ENCODE measurements at regions not wholly inside any gene's neighbourhood (a gene's known extent, or its start where the extent isn't known, plus 50 kb on each side); places are given as distances from the start of the nearest gene placed in this dataset.

DNA sequence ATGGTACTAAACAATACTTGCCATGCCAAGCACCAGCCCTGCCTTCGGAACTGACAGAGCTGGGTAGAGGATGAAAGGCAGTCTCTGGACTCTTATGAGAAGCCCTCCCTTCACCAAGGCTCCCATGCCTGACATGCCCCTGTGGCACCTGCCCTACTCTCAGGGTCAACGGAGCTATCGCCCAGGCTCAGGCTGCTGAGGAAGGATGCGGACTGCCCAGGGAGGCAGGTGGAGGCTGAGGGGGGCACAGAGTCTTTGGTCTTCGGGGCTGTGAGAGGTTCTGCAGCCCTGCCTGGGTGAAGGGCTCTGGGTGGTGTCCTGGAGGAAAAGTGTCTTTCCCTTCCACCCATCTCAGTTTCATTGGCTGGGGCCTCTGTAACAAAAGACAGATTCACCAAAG is 290.8 kb upstream of the B3GAT1 start:
- Mint-ChIP-seq H3K4me1 (no peaks in the 10 kb centered on the region), H3K9me3 (no peaks in the 10 kb centered on the region), H3K27me3 (peaks cover 25% of the 10 kb centered on the region), H3K4me3 (no peak overlapping the region), H3K27ac (no peak overlapping the region)
- DNase-seq (no peak), ATAC-seq (no peak)

DNA sequence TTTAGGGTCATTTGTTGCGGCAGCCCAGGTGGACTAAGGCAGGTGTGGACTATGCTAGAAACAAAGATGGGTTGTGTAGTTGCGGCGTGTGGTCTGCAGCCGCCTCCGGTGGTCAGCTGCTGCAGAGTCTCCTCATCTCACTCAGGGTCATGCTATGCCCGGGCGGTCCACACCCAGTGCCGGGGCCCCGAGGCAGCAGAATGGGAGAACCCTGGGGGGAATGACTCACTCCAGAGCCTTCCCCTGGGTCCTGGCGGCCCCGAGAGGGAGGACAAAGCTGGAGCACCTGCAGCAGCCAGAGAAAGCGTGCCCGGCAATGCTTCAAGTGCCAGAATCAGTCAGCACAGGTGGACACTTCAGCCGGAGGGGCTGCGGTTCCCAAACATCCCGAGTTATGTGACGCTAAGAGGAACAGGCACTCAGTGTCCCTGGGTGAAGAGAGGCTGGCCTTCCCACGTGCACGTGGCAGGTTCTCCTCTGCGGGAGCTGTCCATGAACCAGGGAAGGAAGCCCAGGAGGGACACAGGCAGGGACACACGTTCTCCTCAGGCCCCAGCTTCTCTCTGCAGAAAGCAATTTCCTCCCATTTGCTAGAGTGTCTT is 289.6 kb upstream of the B3GAT1 start:
- Mint-ChIP-seq H3K4me1 (no peaks in the 10 kb centered on the region), H3K27ac (no peak overlapping the region), H3K27me3 (peaks cover 25% of the 10 kb centered on the region), H3K4me3 (no peak overlapping the region), H3K9me3 (no peaks in the 10 kb centered on the region)
- no peak for DNase-seq
- ATAC-seq, result no peak

DNA sequence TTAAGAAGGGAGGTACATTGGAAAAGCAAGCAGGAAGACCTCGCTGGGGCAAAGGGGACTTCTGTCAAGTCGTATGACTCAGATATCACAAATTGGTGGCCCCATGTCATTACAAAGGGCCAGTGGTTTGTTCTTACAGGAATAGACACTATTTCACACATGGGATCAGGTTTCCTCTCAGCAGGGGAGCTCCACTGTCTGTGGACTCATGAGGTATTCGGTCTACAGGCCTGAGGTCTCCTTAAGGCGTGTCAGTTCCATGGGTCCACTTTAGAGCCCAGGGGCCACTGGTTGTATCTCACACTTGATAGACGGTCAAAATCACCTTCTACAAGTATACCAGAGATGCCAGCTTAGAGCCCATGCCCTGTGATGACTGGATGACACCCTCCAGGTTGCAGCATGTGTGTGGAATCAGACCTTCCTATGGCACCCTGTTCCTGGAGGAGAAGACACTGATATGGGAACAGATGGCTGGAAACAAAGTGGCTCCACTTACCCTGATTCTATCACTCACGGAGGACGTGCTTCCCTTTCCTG is 288.1 kb upstream of the B3GAT1 start:
- Mint-ChIP-seq H3K27me3 (peaks cover 25% of the 10 kb centered on the region), H3K4me1 (no peaks in the 10 kb centered on the region), H3K27ac (no peak overlapping the region), H3K9me3 (no peaks in the 10 kb centered on the region), H3K4me3 (no peak overlapping the region)
- DNase-seq, result no peak
- no peak for ATAC-seq

DNA sequence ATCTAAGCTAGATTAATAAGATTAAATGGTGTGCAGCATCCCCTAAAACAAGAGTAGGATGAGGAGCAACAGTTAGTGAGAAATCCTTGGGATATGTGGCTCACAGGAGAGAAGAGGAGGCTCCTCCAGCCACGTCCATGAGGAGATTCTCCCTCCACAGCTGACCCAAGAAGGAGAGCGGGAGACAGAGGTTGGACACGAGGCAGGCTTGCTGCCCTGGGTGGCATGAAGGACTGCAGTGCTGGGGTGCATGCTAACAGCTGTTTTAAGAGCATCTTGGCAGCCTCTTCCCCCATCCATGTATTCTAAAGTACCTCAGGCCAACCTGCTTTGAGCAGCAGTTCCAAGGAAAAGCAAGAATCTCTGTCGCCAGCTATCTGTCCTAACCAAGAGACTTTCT is 284.4 kb upstream of the B3GAT1 start:
- no peak overlapping the region for H3K4me3 Mint-ChIP-seq

DNA sequence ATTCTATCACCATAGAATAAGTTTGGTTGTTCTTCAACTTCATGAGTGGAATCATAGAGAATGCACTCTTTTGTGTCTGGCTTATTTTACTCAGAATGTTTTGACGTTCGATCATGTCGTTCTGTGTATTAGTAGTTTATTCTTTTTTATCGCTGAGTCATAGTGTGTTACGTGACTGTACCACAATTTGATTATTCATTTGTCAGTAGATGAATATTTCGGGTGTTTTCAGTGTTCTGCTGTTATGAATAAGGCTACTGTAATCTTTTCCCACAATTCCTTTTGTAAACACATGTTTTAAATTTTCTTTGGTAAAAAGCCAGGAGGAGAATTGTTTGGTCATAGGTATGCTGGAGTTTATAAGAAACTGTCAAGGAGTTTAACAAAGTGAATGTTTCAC is 279.9 kb upstream of the B3GAT1 start:
- H3K9me3 Mint-ChIP-seq, result no peaks in the 10 kb centered on the region

More for the DNA sequence above, 284.4 kb upstream of the B3GAT1 start:
- no peak for DNase-seq
- peaks cover 36% of the 10 kb centered on the region for H3K27me3 Mint-ChIP-seq
- H3K4me1 Mint-ChIP-seq, result no peaks in the 10 kb centered on the region
- no peaks in the 10 kb centered on the region for H3K9me3 Mint-ChIP-seq
- H3K27ac Mint-ChIP-seq, result no peak overlapping the region
- no peak for ATAC-seq

DNA sequence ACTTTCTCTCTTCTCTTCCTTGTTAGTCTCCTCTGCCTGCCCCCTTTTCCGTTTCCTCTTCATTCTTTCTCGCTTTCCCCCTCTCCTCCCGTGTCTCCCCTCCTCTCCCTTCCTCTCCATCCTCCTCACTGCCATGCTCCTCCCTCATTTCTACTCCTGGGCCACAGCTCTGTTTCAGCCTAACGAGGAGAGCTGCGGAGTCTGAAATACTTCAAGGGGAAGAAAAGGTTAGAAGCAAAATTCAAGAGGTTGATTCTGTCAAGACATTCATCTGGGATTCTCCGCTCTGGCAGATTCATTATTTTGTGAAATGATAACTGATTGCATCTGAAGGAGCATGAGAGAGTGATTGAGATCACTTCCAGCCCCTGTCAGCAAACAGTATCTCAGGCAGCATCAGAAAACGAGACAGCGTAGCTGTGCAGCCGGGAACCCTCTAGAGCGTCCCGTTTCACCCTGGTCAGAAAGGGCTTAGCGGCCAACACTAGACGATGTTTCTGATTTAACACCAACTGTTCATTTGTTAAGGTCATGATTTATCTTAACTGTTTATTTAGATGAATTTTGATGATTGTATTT is 279.3 kb upstream of the B3GAT1 start:
- DNase-seq, result no peak
- Mint-ChIP-seq H3K27ac (no peak overlapping the region), H3K4me1 (no peaks in the 10 kb centered on the region), H3K27me3 (peaks cover 22% of the 10 kb centered on the region), H3K9me3 (no peaks in the 10 kb centered on the region), H3K4me3 (no peak overlapping the region)
- no peak for ATAC-seq

More for the DNA sequence above, 279.9 kb upstream of the B3GAT1 start:
- Mint-ChIP-seq H3K4me3 (no peak overlapping the region), H3K27me3 (peaks cover 22% of the 10 kb centered on the region), H3K4me1 (no peaks in the 10 kb centered on the region), H3K27ac (no peak overlapping the region)
- DNase-seq (no peak), ATAC-seq (no peak)

DNA sequence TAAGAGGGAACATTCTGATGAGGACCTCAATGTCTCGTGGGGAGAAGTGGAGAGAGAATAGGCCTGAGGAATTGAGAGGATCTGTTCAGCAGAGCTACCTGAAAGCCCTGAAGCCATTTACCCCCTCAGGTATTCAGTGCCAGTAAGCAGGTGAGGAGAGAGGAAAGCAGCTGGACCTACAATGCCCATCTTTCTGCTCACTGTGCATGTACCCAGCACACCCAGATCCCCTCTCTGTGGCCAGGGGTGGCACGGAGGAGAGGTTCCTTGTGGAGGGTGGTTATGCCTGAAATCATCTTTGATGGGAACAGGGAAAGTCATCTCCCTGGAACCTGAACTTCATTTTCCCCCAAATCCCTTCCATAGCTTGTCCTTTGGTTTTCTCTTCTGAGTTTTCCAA is 277.8 kb upstream of the B3GAT1 start:
- Mint-ChIP-seq H3K4me3 (no peak overlapping the region), H3K4me1 (no peaks in the 10 kb centered on the region), H3K9me3 (no peaks in the 10 kb centered on the region), H3K27me3 (peaks cover 22% of the 10 kb centered on the region), H3K27ac (no peak overlapping the region)
- no peak for ATAC-seq
- DNase-seq, result no peak

DNA sequence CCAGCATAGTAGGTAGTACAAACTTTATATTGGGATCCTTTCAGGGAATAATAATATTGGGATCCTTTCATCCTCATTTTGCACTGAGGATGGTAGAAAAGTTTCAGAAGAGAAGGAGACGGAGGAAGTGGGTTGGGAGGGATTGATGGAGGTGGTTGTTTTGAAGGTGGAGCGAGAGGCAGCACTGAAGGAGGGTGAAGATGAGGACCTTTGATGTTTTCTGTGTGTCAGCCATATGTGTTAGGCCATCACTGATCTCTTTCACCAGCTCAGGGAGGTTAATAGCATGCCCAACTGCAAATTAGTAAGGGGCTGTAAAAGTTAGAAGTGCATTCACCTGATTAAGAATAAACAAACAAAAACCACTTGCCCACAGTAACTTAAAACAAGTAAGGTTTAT is 275.5 kb upstream of the B3GAT1 start:
- ATAC-seq, result no peak
- Mint-ChIP-seq H3K4me1 (no peaks in the 10 kb centered on the region), H3K9me3 (no peaks in the 10 kb centered on the region), H3K4me3 (no peak overlapping the region), H3K27me3 (peaks cover 17% of the 10 kb centered on the region), H3K27ac (no peak overlapping the region)
- DNase-seq, result no peak

DNA sequence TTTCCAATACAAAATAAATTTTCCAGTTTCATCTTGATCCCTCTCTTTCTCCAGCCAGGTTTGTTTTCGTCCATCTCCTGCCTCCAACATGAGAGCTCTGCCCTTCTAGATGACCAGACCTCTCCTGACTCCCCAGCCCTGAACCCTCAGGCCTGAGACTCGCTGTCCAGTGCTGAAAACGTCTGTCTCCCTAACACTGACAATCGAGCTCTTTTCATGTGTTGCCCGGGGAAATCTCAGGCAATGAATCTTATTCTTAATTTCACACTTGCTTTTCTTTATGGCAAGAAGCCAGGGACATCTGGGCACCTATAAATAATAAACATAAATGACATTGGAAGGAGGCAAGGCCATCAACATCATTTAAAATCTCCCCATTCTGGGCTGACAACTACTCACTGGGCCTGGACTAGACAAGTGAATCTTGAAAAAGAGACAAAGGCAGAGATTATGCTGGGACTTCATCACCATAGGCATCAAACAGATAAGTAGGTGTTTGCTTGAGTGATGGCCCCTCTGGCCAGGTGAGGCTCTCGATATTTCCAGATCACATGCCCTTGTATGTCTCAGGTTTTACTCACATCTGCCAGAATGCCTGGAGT is 274.5 kb upstream of the B3GAT1 start:
- Mint-ChIP-seq H3K4me3 (no peak overlapping the region), H3K27ac (no peak overlapping the region), H3K9me3 (no peaks in the 10 kb centered on the region)

DNA sequence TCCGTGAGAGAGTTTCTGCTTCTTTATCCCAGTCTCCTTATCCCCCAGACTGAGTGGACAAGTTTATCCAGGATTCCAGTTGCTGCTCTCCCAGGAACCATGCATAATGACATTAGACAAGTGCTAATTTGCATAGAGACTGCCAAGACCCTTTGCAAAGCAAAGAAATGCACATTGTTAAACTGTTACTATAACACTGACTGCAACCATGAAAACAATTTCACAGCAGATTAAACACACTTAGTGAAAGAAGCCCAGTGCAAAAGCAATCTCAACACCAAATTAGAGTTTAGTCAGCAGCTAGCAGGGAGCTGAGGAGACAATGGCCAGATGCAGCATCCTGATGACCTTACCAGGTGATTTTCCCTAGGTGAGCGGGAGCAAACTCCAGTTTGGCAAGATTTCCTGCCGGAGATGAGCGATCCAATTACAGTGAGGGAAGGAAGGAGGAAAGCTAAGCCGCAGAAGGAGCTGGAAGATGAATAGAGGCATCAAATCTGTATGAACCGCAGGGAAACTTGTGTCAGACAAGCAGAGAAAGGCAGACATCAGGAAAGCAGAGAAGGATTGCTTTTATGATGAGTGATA is 273.8 kb upstream of the B3GAT1 start:
- Mint-ChIP-seq H3K27ac (no peak overlapping the region), H3K9me3 (no peaks in the 10 kb centered on the region), H3K4me3 (no peak overlapping the region), H3K4me1 (no peaks in the 10 kb centered on the region), H3K27me3 (peaks cover 7% of the 10 kb centered on the region)
- no peak for ATAC-seq
- no peak for DNase-seq

More for the DNA sequence above, 274.5 kb upstream of the B3GAT1 start:
- no peak for ATAC-seq
- no peak for DNase-seq
- no peaks in the 10 kb centered on the region for H3K4me1 Mint-ChIP-seq
- H3K27me3 Mint-ChIP-seq, result peaks cover 13% of the 10 kb centered on the region

DNA sequence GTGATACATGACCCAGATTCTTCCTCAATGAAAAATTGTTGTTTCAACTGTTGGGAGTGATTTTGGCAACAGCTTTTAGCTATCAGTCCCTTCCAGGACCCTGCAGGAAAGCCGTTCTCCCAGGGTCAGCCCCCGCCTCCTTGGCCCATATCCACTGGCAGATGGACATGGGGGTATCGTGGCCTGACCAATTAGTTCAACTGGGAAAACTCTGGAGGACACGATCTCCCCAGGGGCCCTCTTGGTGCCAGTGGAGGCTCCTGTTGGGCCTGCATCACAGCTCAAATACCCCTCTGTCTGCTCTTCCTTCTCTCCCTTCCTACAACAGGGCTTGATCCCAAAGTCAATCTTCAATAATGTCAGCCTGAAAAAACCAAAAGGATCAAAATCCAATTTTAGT is 272.5 kb upstream of the B3GAT1 start:
- no peak overlapping the region for H3K4me3 Mint-ChIP-seq
- peaks cover 6% of the 10 kb centered on the region for H3K27me3 Mint-ChIP-seq

DNA sequence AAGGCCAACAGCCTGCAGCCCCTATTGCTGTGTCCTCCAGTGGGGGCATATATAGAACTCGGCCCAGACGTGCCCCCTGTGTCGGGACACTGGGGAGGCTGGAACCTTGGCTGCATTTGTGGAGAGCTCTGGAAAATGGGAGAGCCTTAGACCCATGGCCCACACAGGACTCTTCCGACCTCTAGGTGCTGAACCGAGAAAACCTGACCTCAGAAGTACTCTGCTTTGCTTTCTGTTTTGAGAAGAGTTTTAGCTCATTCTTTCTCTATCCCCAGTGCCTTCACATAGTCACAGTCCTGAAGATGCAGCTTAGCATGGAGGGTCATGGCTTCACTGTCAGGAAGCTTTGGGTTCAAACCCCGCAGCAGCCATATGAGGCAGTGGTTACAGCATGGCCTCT is 271.8 kb upstream of the B3GAT1 start:
- no peak for DNase-seq
- H3K4me1 Mint-ChIP-seq, result no peaks in the 10 kb centered on the region
- no peak overlapping the region for H3K4me3 Mint-ChIP-seq
- no peak for ATAC-seq
- H3K9me3 Mint-ChIP-seq, result no peaks in the 10 kb centered on the region
- H3K27me3 Mint-ChIP-seq, result peaks cover 6% of the 10 kb centered on the region
- no peak overlapping the region for H3K27ac Mint-ChIP-seq

More for the DNA sequence above, 272.5 kb upstream of the B3GAT1 start:
- no peaks in the 10 kb centered on the region for H3K4me1 Mint-ChIP-seq
- no peaks in the 10 kb centered on the region for H3K9me3 Mint-ChIP-seq
- no peak overlapping the region for H3K27ac Mint-ChIP-seq
- DNase-seq, result no peak
- no peak for ATAC-seq

DNA sequence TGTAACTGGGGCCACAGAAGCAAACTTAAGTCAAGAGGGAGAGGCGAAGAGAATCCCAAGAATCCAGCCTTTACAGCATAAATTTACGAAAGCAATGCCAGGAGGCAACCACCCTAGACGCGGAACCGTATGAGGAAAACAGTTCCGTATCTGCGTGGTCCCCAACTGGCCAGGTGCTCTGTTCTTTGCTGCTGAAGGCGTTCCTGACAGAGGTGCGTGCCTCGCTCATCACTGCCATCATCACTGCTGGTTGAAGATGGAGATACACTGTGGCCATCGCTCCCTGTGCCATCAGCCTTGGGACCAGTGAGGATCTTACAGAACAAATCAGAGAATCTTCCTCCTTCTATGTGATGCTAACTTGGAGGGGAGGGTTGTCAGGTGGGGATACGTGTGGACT is 270.5 kb upstream of the B3GAT1 start:
- Mint-ChIP-seq H3K4me1 (no peaks in the 10 kb centered on the region), H3K9me3 (no peaks in the 10 kb centered on the region), H3K27me3 (peaks cover 6% of the 10 kb centered on the region), H3K4me3 (no peak overlapping the region), H3K27ac (no peak overlapping the region)
- ATAC-seq (no peak), DNase-seq (no peak)

DNA sequence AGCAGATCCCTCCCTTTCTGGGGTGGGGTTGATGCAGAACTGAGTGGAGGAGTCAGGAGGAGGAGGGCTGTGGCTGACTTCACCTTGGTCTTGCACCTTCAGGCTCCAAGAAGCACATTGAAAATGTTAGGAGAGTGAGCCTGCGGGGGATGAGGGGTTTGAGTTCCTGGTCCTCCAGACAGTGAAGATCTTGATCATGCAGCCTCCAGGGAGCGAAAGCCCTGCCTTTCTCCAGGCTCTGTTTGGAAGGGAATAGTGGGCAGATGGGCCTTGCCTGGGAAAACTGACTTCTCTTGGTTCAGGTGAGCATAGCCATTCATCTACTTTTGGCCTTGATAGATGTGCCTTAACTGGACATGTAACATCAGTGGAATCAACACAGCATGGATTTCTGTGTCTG is 267.6 kb upstream of the B3GAT1 start:
- H3K4me3 Mint-ChIP-seq, result no peak overlapping the region
- no peak overlapping the region for H3K27ac Mint-ChIP-seq
- no peaks in the 10 kb centered on the region for H3K9me3 Mint-ChIP-seq
- DNase-seq (no peak), ATAC-seq (no peak)
- peaks cover 6% of the 10 kb centered on the region for H3K27me3 Mint-ChIP-seq
- no peaks in the 10 kb centered on the region for H3K4me1 Mint-ChIP-seq

DNA sequence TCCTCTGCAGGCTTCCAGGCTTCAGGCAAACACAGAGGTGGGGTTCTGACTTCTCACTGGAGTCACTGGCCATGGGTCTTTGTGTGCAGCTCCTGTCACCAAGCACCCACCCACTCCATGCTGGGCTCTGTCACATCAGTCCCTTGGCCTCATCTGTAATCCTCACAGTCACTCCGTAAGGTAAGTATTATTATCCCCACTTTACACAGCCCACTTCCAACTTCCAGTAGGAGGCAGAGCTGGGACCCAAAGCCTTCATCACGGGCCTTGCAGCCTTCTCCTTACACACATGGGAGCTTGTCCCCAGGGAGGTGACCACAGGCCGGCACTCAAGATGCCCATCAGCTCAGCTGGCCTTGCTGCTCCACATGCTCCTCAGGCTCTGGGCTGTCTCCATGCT is 266.7 kb upstream of the B3GAT1 start:
- no peaks in the 10 kb centered on the region for H3K9me3 Mint-ChIP-seq
- peaks cover 6% of the 10 kb centered on the region for H3K27me3 Mint-ChIP-seq
- H3K4me3 Mint-ChIP-seq, result no peak overlapping the region
- H3K27ac Mint-ChIP-seq, result no peak overlapping the region
- ATAC-seq, result no peak
- DNase-seq, result no peak
- H3K4me1 Mint-ChIP-seq, result no peaks in the 10 kb centered on the region

DNA sequence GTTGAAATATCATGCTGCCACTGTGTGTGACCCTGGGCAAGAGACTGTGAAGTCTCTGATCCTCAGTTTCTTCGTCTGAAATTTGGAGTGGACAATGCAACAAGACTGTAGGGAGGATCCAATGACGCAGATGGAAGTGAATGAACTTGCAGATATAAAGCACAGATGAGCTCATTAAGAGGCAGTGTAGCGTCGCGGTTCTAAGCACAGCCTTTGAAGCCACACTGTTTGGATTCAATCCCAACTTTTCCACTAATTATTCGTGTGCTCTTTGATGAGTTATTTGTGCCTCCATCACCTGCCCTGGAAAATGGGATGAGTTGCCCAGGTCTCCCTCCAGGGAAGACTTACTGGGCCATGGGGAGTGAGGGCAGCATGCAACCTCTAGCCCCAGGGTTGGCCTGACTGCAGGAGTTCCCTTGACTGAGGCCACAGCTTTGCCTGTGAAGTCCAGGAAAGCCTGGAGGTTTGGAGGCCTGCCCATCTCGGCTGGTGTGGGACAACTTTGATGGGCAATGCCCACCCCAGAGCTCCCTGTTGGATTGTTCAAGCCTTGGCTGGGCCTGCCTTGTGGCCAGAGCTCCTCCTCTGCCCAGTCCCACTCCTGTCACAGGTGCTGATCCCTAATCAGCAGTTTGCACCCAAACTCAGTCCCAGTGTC is 266.0 kb upstream of the B3GAT1 start:
- no peak overlapping the region for H3K4me3 Mint-ChIP-seq
- H3K4me1 Mint-ChIP-seq, result no peaks in the 10 kb centered on the region
- peaks cover 6% of the 10 kb centered on the region for H3K27me3 Mint-ChIP-seq
- ATAC-seq (no peak), DNase-seq (no peak)
- H3K9me3 Mint-ChIP-seq, result no peaks in the 10 kb centered on the region
- H3K27ac Mint-ChIP-seq, result no peak overlapping the region
